Middle frontal gyrus (tissue), 1 donor: ENCODE measurements at regions not wholly inside any gene's neighbourhood (a gene's known extent, or its start where the extent isn't known, plus 50 kb on each side); places are given as distances from the start of the nearest gene placed in this dataset.

Experiments
- DNase-seq: peaks from one replicate; pipeline ENCODE4 v3.0.0-alpha.2; 2015; ENCODE audit warnings: low spot score; ENCODE audit errors: extremely low spot score

DNA sequence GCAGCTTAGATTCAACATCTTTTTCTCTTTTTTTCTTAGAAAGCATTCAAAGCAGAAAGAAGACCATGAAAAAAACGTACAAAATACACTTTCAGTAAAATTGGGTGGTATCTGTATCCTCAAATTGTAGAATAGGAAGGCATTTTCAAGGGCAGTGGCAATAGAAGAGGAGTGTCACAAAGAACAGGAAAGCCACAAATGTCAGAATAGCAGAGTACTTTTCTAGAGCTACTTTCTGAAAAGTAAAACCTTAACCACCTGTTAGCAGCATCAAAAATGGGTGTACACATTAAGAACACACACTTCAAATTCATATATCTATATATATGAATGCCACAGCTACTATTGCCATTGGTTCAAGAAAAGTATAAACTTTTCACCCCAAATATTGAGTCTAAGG, 412.1 kb upstream of the DCN start:
- DNase-seq = no peak

DNA sequence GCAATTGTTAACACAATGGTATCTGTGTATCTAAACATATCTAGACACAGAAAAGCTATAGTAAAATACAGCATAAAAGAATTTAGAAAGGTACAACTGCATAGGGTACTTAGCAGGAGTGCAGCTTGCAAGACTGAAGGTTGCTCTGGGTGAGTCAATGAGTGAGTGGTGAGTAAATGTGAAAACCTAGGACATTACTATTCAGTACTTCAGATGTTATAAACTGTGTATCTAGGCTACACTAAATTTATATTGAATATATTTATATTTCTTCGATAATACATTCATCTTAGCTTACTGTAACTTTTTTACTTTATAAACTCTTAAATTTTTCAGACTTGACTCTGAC, 409.0 kb upstream of the DCN start:
- no peak for DNase-seq

DNA sequence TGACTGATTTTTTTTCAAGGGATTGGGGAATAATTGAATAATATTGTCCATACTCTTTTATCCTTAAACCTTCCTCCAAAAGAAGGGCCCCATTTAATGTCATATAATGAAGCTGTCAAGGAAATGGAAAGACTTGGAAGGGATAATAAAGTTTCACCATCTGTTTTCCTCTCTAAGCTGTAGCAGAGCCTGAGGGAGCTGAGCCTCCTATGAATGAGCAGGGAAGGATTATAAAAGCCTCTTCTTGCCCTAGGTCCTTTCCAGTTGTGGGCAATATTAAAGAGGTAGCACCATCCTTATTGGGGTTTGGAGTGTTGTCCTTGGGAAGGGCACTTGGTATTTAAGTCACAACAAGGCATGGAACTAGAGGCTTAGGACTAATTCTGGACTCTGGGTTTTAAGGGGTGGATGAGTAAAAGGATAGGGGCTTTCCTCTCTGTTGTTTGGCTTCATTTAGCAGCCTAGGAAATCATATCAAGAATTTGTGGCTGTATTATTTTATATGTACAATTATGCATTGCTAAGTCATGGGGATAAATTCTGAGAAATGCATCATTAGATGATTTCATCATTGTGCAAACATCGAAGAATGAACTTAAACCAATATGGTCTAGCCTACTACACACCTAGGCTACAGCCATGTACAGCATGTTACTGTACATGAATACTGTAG, 408.5 kb upstream of the DCN start:
- DNase-seq = no peak

DNA sequence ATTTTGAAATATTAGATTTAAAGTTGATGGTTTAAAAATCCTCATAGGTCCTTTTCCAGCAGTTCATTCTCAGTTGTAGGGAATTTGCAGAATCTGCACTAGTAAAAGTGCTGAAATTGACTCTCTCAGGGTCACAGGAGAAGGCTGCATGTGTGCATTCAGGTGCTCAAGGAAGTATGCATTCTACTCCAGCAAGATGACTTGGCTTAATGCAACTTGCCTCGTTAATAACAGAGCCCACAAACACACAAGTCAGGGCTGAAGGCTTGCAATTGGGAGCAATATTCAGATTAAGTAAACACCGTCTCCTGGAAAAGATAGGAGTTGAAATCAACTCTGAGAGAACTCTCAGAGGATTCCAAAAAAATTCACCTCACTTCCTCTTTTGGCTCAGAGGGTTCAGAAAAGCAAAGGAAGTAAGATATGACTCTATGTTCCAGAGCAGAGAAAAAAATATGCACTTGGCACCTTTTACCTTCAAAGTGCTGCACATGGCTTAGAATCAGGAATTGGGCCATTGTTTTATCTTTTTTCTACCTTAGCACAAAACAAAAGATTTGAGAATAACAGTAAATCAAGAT, 406.3 kb upstream of the DCN start:
- DNase-seq = no peak

DNA sequence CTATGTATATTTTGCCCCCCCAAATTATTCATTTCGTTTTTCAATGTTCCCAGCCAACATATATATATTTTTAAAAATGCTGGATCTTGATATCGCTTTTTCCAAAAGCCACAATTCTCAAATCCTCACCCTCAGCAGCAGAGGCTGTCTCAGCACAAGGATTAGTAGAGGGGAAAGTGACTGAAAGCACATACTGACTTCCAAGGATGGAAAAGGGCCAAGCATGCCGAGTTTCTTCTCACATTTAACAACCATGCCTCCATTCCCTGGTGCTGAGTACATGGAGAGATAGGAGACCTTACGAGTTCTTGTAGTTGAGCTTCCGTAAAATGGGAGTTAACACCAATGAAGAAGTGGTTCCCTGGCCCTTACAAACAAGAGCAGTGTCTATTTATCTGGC, 403.4 kb upstream of the DCN start:
- no peak for DNase-seq

DNA sequence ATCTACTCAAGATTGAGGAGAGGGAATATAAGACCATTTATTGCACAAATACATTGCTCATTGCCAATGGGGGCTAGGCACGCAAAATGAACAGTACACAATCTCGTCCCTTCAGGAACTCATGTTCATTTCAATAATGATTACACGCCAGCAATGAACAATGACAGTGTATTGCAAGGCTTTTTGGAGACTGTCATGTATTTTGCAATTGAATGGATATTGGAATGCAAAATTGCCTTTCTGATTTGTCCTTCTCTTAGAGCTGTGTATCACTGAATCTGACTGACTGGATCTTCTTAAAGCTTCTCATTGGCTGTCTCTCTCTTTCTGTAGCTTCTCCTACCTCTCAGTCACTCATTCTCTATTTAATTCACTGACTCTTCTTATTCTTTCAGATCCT, 400.2 kb upstream of the DCN start:
- DNase-seq = no peak

DNA sequence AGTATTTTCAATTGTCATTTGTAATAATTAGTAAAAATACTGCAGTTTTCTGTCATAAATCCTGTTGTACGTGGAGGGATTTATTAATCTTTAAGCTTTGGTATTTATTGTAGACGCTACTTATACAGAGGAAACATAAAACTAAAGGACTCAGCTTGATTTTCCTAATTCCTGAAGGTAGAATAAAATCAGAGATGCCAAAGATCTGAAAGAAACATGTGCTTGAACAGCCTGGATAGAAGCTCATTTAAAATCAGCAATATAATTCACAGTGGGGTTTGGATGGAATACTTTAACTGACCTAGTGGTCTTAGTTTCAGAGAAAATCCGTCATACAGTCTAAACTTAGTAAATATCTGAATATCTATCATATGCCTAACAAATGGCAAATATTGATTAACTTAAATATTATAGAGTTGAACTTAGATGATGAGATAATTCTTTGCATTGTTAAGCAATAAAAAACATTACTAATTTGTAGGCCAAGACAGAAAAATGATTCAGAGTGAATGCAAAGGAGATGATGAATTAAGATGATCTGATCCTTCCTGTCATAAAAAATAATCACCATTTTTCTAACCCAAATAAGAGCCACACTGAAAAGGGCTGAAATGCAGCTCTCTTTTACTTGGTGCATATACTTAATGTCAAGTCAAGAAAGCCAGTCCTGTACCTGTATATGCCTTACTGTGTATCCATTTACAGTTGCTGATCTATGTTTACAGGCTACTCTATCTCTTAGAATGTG, 397.1 kb upstream of the DCN start:
- DNase-seq = no peak

DNA sequence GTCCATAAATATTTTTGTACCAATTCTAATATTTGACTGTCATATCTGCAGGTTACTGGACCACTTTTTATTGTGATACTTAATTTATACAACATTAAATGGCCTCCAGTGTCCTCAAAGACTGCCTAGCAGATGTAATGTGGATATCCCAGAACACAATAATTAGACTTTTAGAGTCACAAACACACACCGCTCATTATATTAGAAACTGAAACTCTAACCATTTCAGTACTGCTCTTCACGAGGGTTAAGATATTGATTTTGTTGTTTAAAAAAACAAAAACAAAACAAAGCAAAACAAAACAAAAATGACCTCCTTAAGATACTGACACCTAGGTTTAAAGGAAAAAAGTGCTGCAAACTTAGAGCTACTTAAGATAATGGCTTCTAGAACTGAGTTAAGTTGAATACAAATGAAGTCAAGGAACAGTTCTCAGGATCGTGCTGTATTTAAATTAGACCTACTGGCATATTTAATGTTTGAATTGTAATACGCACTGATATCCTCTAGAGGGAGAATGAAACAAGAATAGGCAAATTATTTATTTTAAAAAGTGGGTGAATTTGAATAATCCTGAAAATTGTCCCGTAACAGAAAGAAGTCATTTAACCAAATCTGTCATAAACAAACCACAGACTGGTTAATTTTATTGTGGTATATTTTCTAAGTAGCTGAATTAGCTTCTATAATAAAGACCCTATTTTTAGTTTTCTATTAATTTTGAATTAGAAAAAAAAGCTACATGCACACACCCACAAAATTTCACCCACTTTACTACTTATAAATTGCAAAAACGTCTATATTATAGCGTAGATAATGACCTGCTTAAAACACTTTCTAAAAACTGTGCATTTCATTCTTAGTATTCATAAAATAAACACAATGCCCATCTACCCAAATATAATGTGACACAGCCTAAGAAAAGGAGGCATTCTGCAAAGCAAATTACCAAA, 395.2 kb upstream of the DCN start:
- no peak for DNase-seq

DNA sequence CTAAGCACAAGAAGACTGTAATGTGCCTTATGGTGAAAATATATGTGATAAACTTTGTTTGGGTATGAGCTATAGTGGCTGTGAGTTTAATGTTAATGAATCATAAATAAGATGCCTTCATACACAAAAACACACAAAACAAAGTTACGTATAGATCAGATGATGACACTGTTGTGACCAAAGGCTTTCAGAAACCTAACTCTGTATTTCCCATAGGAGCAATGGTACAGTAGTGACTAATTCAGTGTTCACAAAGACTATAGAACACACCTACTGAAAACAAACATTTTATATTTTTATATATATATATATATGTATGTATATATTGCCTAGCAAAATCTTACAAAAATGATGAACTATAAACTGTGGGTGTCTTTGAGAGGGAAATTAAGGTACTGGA, 393.8 kb upstream of the DCN start:
- no peak for DNase-seq

DNA sequence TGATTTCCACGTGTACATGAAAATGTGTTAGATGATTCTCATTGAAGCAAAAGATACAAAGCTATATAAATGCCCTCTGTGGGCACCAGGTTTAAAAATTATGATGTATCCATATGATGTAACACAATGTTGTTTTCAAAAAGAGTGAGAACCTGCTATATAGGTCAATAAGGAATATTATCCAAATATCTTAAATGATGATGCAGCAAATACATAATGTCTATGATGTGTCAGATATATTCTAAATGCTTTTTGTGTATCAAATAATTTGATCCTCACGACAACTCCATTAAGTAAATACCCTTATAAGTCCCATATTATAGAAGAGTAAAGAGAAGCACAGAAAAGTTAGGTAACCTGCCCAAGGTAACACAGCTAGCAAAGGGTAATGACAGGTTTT, 393.0 kb upstream of the DCN start:
- DNase-seq = no peak

DNA sequence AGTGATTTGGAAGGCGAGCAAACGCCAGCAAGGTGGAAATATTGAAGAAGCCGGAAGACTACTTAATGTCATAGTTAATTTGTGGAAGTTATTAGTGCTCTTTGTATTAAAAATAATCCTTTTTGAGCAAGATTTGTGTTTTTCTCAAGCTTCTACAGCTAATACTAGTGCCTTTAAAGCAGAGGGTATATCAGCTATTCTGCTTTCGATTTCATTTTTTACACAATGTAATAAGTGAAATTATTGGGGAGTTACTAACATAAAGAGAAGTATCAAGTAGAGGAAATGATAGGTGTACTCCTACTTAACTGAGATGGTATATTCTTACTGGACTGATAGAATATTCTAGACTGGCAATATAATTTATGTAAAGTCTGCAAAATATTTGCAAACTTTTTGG, 392.4 kb upstream of the DCN start:
- no peak for DNase-seq

DNA sequence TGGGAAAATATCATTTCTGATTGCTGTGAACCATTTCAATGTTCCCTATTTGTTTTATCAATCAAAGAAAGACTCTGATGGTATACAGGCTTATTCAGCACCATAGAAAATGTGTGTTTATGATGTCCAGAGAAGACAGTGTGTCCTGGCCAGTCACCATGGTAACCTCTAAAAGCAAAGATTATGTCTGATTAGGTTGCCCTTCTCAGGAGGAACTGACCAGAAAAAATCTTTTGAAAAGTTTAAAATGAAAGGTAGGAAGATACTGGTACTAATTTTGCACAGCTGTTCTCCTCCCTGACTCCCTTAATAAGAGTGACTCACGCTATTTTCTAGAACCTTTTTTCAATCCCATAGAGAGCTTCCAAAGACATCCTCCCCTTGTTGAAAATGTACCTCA, 391.8 kb upstream of the DCN start:
- DNase-seq = no peak

DNA sequence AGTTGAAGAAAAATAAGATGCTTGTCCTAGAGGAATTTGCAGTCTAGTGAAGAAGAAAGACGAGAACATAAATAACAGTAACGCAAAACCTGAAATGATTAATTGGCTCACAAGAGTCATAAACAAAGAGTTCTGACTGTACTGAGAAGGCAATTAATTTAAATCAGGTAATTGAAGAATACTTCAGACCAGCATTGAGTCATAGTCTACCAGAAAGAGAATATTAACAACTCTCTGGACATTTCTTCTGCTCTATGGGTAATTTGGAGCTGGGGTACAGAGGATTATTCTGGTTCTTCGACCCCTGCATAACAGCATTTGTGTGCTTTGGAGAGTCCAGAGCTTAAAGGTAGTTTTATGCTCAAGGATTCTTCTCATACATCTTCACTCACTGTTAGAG, 390.3 kb upstream of the DCN start:
- no peak for DNase-seq

DNA sequence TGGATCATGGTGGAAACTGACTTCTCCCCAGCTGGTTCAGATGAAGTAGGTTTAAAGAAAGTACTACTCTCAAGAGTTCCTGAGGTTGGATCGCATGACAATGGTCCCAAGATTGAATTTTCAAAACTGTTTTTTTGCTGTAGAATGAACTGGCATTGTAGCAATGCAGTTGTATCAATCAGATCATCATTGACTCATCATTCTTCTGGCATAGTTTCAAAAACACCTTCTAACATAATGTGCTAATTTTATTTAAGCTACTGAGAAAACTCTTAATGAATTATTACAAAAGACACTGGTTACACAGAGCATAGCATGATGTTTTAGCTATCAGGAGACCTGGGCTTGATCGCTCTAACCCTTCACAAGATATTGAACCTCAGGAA, 384.5 kb upstream of the DCN start:
- no peak for DNase-seq

DNA sequence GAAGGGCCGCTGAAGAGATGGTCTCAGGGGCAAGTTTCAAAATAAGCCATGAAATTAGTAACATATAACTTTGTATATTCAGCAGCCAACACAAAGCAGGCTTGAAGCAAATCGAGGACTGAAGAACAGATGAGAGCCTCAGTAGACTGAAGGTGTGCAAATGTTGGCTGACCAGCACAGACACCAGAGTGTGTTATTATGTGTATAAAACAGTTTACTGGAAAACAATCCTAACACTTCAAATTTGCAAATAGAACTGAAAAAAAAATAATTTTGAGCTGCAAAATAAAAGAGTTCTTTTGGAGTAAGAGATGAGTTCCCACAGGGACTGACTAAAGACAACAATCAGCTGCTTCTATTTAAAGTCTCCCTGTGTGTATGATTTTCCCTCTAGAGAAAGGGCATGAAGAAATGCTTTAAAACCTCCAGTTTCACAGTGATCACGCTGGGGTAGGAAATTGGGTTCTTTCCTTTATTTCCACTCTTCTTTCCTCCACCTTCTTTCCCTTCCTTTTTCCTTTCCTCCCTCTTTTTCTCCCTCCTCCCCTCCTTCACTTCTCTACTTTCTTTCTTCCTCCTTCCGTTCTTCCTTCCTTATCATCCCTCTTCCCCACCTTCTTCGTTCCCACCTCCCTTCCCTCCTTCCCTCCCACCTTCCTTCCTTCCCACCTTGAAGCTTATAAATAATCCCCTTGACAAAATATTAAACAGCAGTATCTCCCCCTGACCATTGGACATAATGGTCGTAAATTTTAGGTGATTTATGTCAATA, 383.9 kb upstream of the DCN start:
- no peak for DNase-seq

DNA sequence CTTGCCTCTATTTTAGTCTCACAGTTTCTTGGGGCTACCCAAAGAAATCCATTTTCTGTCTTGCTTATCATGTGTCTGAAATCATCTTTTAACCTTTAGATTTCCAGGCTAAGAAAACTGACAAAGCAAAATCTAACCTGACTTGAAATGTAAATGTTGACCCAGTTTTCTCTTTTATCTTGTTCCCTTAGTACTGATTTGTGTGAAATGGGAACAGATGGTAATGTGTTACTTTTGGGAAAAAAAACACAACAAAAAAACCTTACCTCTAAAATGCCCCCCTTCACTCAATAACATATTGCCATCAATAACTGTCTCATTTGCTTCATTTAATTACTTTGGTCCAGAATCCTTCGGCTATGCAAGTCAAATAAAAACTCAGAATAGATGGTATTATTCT, 383.2 kb upstream of the DCN start:
- DNase-seq = no peak

DNA sequence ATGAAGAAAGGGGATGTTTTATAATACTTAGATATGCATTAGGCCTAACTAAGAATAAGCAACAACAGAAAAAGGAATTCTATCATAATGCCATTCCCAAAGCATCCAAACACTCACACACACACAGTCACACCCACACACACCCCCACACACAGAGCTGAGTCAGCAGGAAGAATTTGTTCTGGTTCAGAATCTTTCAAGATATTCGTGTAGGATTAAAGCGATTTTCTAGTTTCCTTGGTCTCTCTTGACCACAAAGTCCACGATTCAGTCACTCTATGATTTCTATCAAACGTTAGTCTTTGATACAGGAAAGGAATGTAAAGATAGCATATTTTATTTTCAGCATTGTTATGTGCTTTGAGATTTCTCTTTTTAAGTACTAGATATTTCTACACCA, 382.6 kb upstream of the DCN start:
- DNase-seq = no peak

DNA sequence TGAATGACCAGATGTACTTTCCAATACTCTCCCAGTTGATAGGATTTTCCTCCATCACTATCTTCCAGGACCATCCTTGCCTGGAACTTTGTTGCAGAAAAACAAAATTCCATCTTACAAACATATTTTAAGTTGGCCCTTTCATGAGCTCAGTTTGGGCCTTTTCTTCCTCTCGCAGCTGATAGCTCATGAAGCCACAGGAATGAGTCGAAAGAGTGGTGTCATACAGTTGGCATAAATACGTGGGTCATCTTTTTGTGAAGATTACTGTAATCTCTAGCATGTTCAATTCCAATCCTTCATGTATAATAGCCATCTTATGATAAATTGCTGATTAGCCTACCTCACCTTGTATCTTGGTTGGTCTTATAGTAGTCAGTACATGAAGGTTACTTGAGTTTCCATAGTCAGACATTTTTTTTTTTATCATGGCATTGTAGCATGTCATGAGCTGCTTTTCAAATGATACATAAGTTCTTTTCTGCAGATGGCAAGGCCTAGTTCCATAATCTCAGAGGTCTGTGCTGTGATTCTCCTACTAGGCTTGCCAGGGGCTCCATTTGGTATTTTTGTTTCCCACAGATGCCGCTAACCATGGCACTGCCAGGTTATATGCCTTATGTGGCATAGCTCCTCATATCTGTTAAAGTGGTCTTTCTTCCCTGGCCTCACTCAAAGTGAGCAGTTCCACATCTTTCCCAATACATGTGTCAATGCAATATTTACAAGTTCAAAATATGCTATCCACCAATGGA, 380.6 kb upstream of the DCN start:
- DNase-seq = no peak

DNA sequence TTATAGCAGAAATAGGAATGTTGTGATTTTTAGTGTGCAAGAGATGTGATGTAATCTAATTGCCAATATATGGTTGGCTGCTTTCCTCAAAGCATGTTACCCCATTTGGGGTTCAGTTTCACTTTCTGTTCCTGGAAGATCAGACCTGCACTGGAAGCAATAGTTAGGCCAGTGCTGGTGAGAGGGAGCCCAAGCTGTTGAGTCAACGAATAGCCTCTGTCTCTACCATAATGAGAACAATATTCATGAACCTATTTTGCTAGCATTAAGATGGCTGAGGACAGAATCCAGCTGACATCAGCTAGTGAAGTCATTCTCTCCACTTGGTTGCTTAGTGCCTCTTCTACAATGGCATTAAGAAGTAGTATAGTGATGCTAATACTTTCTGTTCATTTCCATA, 379.9 kb upstream of the DCN start:
- no peak for DNase-seq

DNA sequence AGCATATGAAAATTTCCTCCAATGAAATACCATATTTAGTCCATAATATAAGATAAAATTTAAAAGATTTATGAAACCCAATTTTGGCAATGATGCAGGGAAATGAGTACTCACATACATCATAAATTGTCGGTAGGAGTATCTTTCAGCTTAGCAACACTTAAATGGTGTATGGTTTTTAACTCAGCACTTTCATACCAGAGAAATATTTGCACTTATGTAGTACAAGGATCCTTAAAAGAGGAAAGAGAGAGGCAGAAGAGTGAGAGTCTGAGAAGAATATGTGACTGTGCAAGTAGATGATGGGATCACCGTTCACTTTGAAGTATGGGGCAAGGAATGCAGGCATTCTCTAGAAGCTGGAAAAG, 379.3 kb upstream of the DCN start:
- DNase-seq = no peak
